ENCODE measurements at regions not wholly inside any gene's neighbourhood (a gene's known extent, or its start where the extent isn't known, plus 50 kb on each side); places are given as distances from the start of the nearest gene placed in this dataset.

GRCh38 chr10:36188461-36188860, 546.4 kb upstream of the FZD8 start:
- Histone ChIP-seq H2AFZ (ENCODE audit: low read length) (no peak overlapping the region), H4K20me1 (ENCODE audit: insufficient read depth, low read length) (no peaks in the 10 kb centered on the region), H3K4me3 (ENCODE audit: low read length) (no peak overlapping the region), H3K4me2 (ENCODE audit: low read depth, low read length) (no peak overlapping the region), H3F3A (ENCODE audit: insufficient read depth, low read length) (no peaks in the 10 kb centered on the region), H3K9me2 (replicated peaks; ENCODE audit: insufficient read depth, low read length) (no peaks in the 10 kb centered on the region), H3K27me3 (replicated peaks; ENCODE audit: insufficient read depth, low read length) (no peaks in the 10 kb centered on the region), H3K4me1 (ENCODE audit: low read length) (peaks cover 8% of the 10 kb centered on the region; the same call in 1 of the 2 replicates), H3K27ac (ENCODE audit: low read length) (no peak overlapping the region), H3K9me3 (replicated peaks; ENCODE audit: insufficient read depth, low read length) (no peaks in the 10 kb centered on the region), H3K9ac (ENCODE audit: low read length) (no peak overlapping the region), H3K79me2 (ENCODE audit: low read length) (no peaks in the 10 kb centered on the region), H3K36me3 (replicated peaks; ENCODE audit: insufficient read depth, low read length) (no peaks in the 10 kb centered on the region)
- no peak for DNase-seq
- TF ChIP-seq EZH2 (optimal IDR thresholded peaks at IDR 0.05; ENCODE audit: low read depth, low read length), result no peak
- TF ChIP-seq CTCF (IDR thresholded peaks at IDR 0.05; ENCODE audit: low read length), result no peak
- TF ChIP-seq EZH2phosphoT487 (IDR thresholded peaks at IDR 0.05; ENCODE audit: low read length), result no peak

- Histone ChIP-seq H3K27ac (ENCODE audit: low read length) (no peak overlapping the region), H2AFZ (ENCODE audit: low read length) (no peak overlapping the region), H3K4me3 (ENCODE audit: low read length) (no peak overlapping the region), H3K4me1 (ENCODE audit: low read length) (peaks cover 8% of the 10 kb centered on the region; the same call in 1 of the 2 replicates), H3K27me3 (replicated peaks; ENCODE audit: insufficient read depth, low read length) (no peaks in the 10 kb centered on the region), H3K9me2 (replicated peaks; ENCODE audit: insufficient read depth, low read length) (no peaks in the 10 kb centered on the region), H3K36me3 (replicated peaks; ENCODE audit: insufficient read depth, low read length) (no peaks in the 10 kb centered on the region), H3K4me2 (ENCODE audit: low read depth, low read length) (no peak overlapping the region), H3K9ac (ENCODE audit: low read length) (no peak overlapping the region), H3K79me2 (ENCODE audit: low read length) (no peaks in the 10 kb centered on the region), H4K20me1 (ENCODE audit: insufficient read depth, low read length) (no peaks in the 10 kb centered on the region), H3F3A (ENCODE audit: insufficient read depth, low read length) (no peaks in the 10 kb centered on the region), H3K9me3 (replicated peaks; ENCODE audit: insufficient read depth, low read length) (no peaks in the 10 kb centered on the region)
- TF ChIP-seq CTCF (IDR thresholded peaks at IDR 0.05; ENCODE audit: low read length) (no peak), EZH2 (optimal IDR thresholded peaks at IDR 0.05; ENCODE audit: low read depth, low read length) (no peak), EZH2phosphoT487 (IDR thresholded peaks at IDR 0.05; ENCODE audit: low read length) (no peak)
- no peak for DNase-seq
Observed at GRCh38 chr10:36188080-36188453, 546.0 kb upstream of the FZD8 start.

- no peak overlapping the region for H3K4me3 ChIP-seq (ENCODE audit: low read length)
- no peaks in the 10 kb centered on the region for H3K36me3 ChIP-seq (replicated peaks; ENCODE audit: insufficient read depth, low read length)
- no peaks in the 10 kb centered on the region for H3K79me2 ChIP-seq (ENCODE audit: low read length)
- no peaks in the 10 kb centered on the region for H3K9me3 ChIP-seq (replicated peaks; ENCODE audit: insufficient read depth, low read length)
- no peak overlapping the region for H2AFZ ChIP-seq (ENCODE audit: low read length)
- H3K4me1 ChIP-seq (ENCODE audit: low read length), result peaks cover 8% of the 10 kb centered on the region; the same call in 1 of the 2 replicates
- TF ChIP-seq CTCF (IDR thresholded peaks at IDR 0.05; ENCODE audit: low read length) (no peak), EZH2phosphoT487 (IDR thresholded peaks at IDR 0.05; ENCODE audit: low read length) (no peak), EZH2 (optimal IDR thresholded peaks at IDR 0.05; ENCODE audit: low read depth, low read length) (no peak)
- H3K27me3 ChIP-seq (replicated peaks; ENCODE audit: insufficient read depth, low read length), result no peaks in the 10 kb centered on the region
- H3F3A ChIP-seq (ENCODE audit: insufficient read depth, low read length), result no peaks in the 10 kb centered on the region
- no peaks in the 10 kb centered on the region for H3K9me2 ChIP-seq (replicated peaks; ENCODE audit: insufficient read depth, low read length)
- no peak overlapping the region for H3K9ac ChIP-seq (ENCODE audit: low read length)
- H4K20me1 ChIP-seq (ENCODE audit: insufficient read depth, low read length), result no peaks in the 10 kb centered on the region
- no peak for DNase-seq
- no peak overlapping the region for H3K27ac ChIP-seq (ENCODE audit: low read length)
- no peak overlapping the region for H3K4me2 ChIP-seq (ENCODE audit: low read depth, low read length)
Observed at GRCh38 chr10:36187380-36188079, 545.4 kb upstream of the FZD8 start.

All from MM.1S (cell line).